GM21619 (cell line): ENCODE measurements at regions not wholly inside any gene's neighbourhood (a gene's known extent, or its start where the extent isn't known, plus 50 kb on each side); places are given as distances from the start of the nearest gene placed in this dataset.
A peak's percentile ranks its signal among the peaks of the same experiment; 100 is the strongest.

Source experiments
- ATAC-seq: cut with Tn5 transposase; IDR thresholded peaks from one replicate; pipeline ENCODE4 v1.9.1; 2021; ENCODE audit not compliant: unreplicated experiment

GRCh38 chr6:91442342-91442741 lies 855.5 kb upstream of the MAP3K7 start:
- peak; percentile 51 for ATAC-seq

GRCh38 chr6:91438570-91438969 lies 851.7 kb upstream of the MAP3K7 start:
- no peak for ATAC-seq

GRCh38 chr6:91437315-91437729 lies 850.5 kb upstream of the MAP3K7 start:
- ATAC-seq: no peak

- ATAC-seq: no peak
Observed at GRCh38 chr6:91436448-91436847, 849.6 kb upstream of the MAP3K7 start.

- ATAC-seq: no peak
Observed at GRCh38 chr6:91435630-91436029, 848.8 kb upstream of the MAP3K7 start.

GRCh38 chr6:91434576-91434975 lies 847.7 kb upstream of the MAP3K7 start:
- ATAC-seq: no peak

GRCh38 chr6:91433660-91434534 lies 847.0 kb upstream of the MAP3K7 start:
- no peak for ATAC-seq

- no peak for ATAC-seq
Observed at GRCh38 chr6:91428953-91429560, 842.2 kb upstream of the MAP3K7 start.

- ATAC-seq: no peak
Observed at GRCh38 chr6:91428296-91428695, 841.4 kb upstream of the MAP3K7 start.

GRCh38 chr6:91420243-91420642 lies 833.4 kb upstream of the MAP3K7 start:
- ATAC-seq: no peak

- no peak for ATAC-seq
Observed at GRCh38 chr6:91415031-91415605, 828.2 kb upstream of the MAP3K7 start.

- no peak for ATAC-seq
Observed at GRCh38 chr6:91412532-91412931, 825.7 kb upstream of the MAP3K7 start.

- ATAC-seq: no peak
Observed at GRCh38 chr6:91407706-91408105, 820.8 kb upstream of the MAP3K7 start.

GRCh38 chr6:91392951-91393350 lies 806.1 kb upstream of the MAP3K7 start:
- ATAC-seq: no peak

- ATAC-seq: no peak
Observed at GRCh38 chr6:91387290-91388059, 800.6 kb upstream of the MAP3K7 start.

GRCh38 chr6:91386204-91386603 lies 799.3 kb upstream of the MAP3K7 start:
- ATAC-seq: no peak

GRCh38 chr6:91383207-91383606 lies 796.3 kb upstream of the MAP3K7 start:
- no peak for ATAC-seq

- no peak for ATAC-seq
Observed at GRCh38 chr6:91376686-91377085, 789.8 kb upstream of the MAP3K7 start.

GRCh38 chr6:91366781-91367180 lies 779.9 kb upstream of the MAP3K7 start:
- no peak for ATAC-seq

GRCh38 chr6:91358986-91359385 lies 772.1 kb upstream of the MAP3K7 start:
- ATAC-seq: no peak

- no peak for ATAC-seq
Observed at GRCh38 chr6:91352878-91353277, 766.0 kb upstream of the MAP3K7 start.
